ENCODE measurements at regions not wholly inside any gene's neighbourhood (a gene's known extent, or its start where the extent isn't known, plus 50 kb on each side); places are given as distances from the start of the nearest gene placed in this dataset.

- no peak overlapping the region for H3K4me3 ChIP-seq (ENCODE audit: low read depth, low read length)
- no peak for TF ChIP-seq CTCF (IDR thresholded peaks at IDR 0.05; ENCODE audit: insufficient read depth, low read length)
- peak; percentile 82 for DNase-seq (ENCODE audit: low read depth)
These were observed 850.0 kb downstream of the LTN1 start for GRCh38 chr21:28142697-28143096.

- H3K4me3 ChIP-seq (ENCODE audit: low read depth, low read length) = no peak overlapping the region
- no peak for TF ChIP-seq CTCF (IDR thresholded peaks at IDR 0.05; ENCODE audit: insufficient read depth, low read length)
- DNase-seq (ENCODE audit: low read depth) = no peak
These were observed 854.4 kb downstream of the LTN1 start for GRCh38 chr21:28138272-28138671.

- H3K4me3 ChIP-seq (ENCODE audit: low read depth, low read length) = no peak overlapping the region
- DNase-seq (ENCODE audit: low read depth) = no peak
- no peak for TF ChIP-seq CTCF (IDR thresholded peaks at IDR 0.05; ENCODE audit: insufficient read depth, low read length)
These were observed 855.9 kb downstream of the LTN1 start for GRCh38 chr21:28136656-28137255.

- DNase-seq (ENCODE audit: low read depth) = no peak
- H3K4me3 ChIP-seq (ENCODE audit: low read depth, low read length) = no peak overlapping the region
- no peak for TF ChIP-seq CTCF (IDR thresholded peaks at IDR 0.05; ENCODE audit: insufficient read depth, low read length)
These were observed 857.0 kb downstream of the LTN1 start for GRCh38 chr21:28135646-28136045.

GRCh38 chr21:28133116-28133515 is 859.6 kb downstream of the LTN1 start:
- no peak for TF ChIP-seq CTCF (IDR thresholded peaks at IDR 0.05; ENCODE audit: insufficient read depth, low read length)
- no peak overlapping the region for H3K4me3 ChIP-seq (ENCODE audit: low read depth, low read length)
- peak; percentile 95 for DNase-seq (ENCODE audit: low read depth)

- no peak for TF ChIP-seq CTCF (IDR thresholded peaks at IDR 0.05; ENCODE audit: insufficient read depth, low read length)
- no peak for DNase-seq (ENCODE audit: low read depth)
These were observed 860.0 kb downstream of the LTN1 start for GRCh38 chr21:28132713-28133112.

GRCh38 chr21:28127175-28127785 is 865.4 kb downstream of the LTN1 start:
- no peak overlapping the region for H3K4me3 ChIP-seq (ENCODE audit: low read depth, low read length)
- peak; percentile 36 for DNase-seq (ENCODE audit: low read depth)
- TF ChIP-seq CTCF (IDR thresholded peaks at IDR 0.05; ENCODE audit: insufficient read depth, low read length) = no peak

More at GRCh38 chr21:28132713-28133112, 860.0 kb downstream of the LTN1 start:
- no peak overlapping the region for H3K4me3 ChIP-seq (ENCODE audit: low read depth, low read length)
